Renal cortex interstitium (tissue), 11 donors: ENCODE measurements at regions not wholly inside any gene's neighbourhood (a gene's known extent, or its start where the extent isn't known, plus 50 kb on each side); places are given as distances from the start of the nearest gene placed in this dataset.

Source experiments
- DNase-seq, 11 donors: peaks; one replicate each; pipeline ENCODE4 v3.0.0-alpha.2; 2013; ENCODE audit warnings: low read depth in 9 of 11, low spot score in 4 of 11; ENCODE audit errors: extremely low read depth in 1 of 11

- no peak for DNase-seq
These were observed 67.9 kb upstream of the GATA5 start for GRCh38 chr20:62543470-62544302.

DNA sequence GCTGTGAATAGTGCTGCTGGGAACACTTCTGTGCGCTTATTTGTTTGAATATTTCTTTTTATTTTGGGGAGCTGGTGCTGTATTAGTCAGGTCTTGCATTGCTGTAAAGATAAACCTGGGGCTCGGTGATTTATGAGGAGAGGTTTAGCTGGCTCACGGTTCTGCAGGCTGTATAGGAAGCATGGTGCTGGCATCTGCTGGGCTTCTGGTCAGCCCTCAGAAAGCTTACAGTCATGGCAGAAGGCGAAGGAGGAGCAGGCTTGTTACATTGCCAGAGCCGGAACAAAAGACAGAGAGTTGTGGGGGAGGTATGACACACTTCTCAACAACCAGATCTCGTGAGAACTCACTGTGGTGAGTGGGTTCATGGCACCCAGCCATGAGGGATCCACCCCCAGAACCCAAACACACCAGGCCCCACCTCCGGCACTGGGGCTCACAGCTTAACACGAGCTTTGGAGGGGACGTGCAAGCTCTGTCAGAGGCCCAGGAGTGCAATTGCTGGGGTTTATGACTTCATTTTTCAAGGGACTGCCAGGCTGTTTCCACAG is 68.8 kb upstream of the GATA5 start:
- DNase-seq = no peak

DNA sequence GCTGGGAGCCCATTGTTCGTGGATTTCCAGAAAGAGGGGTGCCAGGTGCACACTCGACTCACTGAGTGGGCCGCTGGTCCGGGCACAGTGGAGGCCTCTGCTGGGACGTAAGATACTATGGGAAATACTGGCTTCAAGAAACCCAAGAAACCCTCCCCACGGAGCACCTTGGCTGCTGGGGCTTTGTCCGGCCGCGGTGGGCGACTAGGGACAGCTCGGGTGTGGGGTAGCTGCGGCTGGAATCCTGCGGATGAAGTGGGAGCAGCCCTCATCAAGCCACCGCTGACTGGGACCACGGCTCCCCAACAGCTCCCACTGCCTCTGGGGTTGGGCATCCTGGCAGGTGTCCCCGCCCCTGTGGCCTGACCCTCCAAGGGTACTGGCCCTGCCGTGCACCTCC is 69.5 kb upstream of the GATA5 start:
- DNase-seq = no peak

DNA sequence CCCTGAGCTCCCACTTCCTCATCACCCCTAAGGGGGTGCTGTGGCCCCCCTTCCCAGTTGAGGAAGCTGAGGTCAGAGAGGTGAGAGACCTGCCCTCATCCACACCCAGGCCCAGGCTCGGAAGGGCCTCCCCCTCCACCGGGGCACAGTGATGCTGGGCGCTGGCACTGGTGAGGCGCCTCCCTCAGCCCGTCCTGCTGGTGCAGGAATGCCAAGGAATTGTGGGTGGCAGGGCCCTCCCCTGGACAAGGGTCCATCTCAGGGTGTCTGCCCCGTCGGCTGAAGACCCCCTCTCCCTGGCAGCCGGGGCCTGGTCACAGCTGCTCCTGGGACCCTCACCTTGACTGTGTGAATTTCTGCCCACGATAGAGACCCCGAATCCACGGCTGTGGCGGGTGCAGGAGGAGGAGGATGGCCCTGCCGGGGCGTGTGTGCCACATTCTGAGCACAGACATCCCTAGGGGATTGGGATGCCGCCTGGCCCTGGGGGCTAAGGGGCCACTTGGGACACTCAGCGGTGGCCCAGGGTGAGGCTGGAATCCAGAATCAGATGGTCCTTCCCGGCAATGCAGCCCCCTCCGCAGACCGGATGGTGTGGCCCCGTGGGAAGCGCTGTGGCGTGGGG is 70.2 kb upstream of the GATA5 start:
- no peak for DNase-seq

- no peak for DNase-seq
These were observed 70.8 kb upstream of the GATA5 start for GRCh38 chr20:62546606-62547005.

- no peak for DNase-seq
These were observed 71.6 kb upstream of the GATA5 start for GRCh38 chr20:62547364-62547763.

DNA sequence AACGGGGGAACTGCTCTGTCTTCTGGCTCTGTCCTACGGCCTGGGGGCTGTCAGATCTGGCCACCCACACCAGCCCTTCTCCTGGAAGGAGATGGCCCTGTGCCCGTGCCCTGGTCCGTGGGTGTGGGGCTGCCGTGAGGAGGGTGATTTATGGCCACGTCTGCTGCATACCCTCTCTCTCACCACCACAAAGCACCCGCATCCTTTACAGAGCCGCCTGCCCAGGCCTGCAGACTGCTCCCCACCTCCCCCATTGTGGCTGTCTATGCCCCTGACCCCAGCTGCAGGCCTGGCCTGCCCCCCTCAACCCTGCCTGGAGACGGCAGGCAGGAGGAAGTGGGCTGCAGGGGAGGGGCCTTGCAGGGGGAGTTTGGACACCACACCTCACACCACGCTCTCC is 72.7 kb upstream of the GATA5 start:
- no peak for DNase-seq

- no peak for DNase-seq
These were observed 73.2 kb upstream of the GATA5 start for GRCh38 chr20:62549029-62549428.

- DNase-seq = no peak
These were observed 73.8 kb upstream of the GATA5 start for GRCh38 chr20:62549499-62550086.

DNA sequence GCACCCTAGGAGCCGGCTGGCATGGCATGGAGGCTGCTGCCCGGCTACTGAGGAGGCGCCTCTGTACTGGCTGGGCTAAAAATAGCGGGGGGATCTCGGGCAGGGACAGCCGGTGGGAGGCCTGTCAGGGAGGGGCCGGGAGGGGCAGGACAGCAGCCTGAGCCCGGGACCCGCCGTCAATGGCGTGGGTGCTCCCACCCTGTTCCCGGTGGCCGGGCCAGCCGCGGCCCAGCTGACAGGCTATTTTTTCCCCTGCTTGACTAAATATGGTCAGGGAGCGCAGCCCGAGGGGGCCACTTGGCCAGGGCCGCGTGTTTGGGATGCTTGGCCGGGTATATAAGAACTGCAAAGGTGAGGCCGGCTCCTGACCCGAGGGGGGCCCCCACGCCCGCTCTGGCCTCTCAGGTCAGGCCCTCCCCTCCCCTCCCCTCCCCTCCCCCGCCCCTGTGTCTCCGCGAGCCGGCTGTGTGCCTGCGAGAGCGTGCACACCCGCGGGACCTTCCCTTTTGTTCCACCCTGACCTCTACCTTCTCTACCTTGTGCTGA is 74.4 kb upstream of the GATA5 start:
- no peak for DNase-seq

DNA sequence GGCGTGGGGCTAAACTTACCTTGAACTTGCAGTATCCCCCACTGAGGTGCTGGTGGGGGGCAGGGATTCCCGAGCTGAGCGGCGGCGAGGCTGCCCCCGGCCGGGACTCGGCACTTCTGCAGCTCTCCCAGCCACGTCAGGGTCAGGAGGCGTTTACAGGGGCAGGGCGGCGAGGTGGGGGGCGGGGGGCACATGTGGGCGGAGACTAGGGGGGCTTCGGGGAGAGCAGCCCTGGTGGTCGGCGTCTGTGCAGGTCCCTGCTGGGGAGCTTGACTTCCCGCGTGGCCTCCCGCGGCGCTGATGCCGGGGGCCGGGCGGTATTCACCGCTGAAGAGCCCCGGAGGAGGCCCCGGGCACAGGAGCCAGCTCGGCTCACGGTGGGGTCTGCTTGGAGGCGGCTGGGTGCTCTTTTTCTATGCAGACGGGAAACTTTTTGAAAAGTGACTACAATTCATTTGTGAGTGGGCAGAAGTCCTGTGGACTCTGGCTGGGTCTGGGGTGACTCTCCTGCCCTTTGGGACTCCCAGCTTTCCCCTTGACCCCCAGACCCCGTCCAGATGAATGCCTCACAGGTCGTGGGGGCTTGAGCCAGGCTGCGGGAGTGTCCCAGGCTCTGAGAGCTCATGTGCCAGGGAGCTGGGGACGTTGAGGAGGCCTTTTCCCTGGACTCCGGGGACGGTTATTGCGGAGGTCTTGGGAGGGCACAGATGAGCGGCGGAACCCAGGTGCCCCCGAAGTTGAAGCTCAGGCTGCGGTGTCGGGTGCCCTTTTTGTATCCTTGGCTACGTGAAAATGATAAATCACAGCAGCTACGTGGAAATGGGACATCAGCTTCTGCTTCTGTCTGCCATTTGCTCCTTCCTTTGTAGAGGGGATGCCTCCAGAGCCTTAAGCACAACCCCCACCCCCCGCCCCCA is 75.9 kb upstream of the GATA5 start:
- DNase-seq = no peak

GRCh38 chr20:62552613-62553012 is 76.8 kb upstream of the GATA5 start:
- no peak for DNase-seq

DNA sequence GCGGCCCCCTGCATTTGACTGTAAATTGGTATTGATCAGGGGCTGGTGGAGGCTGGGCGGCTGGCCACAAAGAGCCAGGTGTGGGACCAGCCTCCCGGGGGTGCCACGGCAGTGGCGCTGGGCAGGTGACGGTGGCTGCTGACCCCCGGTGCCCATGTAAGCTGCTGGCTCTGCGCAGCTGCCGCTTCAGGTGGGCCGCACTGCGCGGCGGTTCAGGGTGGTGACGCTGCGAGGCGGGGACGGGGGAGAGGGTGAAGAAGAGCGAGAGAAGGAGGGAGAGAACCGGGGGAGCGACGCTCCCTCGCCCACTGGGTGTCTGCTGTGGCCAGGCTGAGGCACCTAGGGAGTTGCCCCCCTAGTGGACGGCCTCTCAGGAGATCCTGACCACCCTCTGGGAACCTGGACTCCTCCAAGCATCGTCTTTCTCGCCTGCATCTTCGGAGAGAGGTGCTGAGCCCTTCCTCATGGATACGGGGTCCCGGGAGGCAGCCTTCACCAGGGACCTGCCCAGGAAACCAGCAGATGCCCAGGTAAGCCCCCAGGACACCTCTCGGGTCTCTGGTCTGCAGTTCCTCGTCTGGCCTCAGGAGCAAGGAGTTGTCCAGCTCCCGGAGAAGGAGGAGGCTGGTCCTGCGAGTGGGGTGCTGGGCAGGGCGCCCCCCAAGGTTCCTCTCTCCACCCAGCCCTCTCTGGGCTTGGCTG is 77.5 kb upstream of the GATA5 start:
- no peak for DNase-seq

- DNase-seq = no peak
These were observed 78.0 kb upstream of the GATA5 start for GRCh38 chr20:62553838-62554161.

DNA sequence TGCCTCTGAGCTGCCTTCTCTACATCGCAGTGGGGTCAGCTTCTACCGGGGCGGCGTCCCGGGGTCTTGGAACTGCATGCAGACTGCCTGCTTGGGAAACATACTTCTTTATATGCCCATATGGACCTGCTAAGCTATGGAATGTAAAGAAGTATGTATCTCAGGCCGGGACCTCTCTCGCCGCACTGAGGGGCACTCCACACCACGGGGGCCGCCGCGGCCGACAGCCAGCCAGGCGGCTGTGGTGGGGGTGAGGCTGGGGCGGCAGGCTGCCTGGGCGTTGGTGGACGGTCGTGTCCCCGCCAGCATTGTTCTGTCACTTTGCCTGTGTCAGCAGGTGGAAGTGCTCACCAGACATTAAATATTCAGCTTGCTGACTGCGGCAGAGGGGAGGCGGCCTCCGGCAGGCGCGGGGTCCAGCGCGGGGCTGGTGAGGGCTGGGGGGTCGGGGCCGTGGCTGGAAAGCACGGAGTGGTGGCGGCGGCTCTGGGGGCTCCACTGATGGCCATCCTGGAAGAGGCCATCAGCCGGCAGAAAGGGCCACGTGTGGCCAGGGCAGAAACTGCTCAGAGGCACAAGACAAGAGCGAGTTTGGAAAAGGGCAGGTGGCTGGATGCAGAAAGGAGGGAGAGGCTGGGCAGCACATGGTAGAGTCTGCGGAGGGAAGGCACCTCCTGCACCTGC is 78.6 kb upstream of the GATA5 start:
- DNase-seq = no peak

DNA sequence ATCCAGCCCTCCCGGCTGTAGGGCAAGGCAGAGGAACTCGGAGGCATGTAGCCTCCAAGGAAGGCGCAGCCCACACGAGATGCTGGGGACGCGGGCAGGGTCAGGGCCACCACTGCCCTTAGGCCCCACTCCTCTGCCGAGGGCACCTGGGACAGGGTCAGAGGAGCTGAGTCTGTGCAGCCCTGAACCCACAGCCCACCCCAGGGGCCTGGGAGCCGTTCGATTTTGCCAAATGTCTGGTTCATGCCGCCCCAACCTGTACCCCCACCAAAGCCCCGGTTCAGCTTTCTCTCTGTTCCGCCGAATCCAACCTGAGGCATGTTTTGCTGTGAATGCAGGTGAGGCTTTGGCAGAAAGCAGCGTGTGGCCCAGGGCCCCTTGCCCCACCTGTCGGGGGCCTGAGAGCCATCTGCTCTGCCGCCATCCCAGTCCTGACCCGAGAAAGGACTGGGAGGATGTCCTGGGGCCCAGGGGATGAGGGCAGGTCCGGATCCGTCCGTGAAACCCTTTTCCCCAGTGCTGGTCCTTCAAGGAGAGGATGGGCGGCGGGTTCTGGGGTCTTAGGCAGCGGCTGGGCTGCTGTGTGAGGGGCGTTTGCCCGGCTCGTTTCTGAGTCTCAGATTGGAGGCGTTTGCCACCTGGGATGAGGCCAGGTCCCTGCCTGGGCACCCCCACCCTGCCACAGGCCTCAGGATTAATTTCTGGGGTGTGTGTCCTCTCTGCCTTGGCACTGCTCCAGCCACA is 79.3 kb upstream of the GATA5 start:
- no peak for DNase-seq
